GM21381 (cell line): ENCODE measurements at regions not wholly inside any gene's neighbourhood (a gene's known extent, or its start where the extent isn't known, plus 50 kb on each side); places are given as distances from the start of the nearest gene placed in this dataset.
A peak's percentile ranks its signal among the peaks of the same experiment; 100 is the strongest.
"Not testable (repeated sequence)": the region's sequence is repeated elsewhere in the genome, so short reads cannot be mapped to it uniquely, and the experiment has no call there.

Source experiments
- ATAC-seq: cut with Tn5 transposase; IDR thresholded peaks from one replicate; pipeline ENCODE4 v1.9.1; 2021; ENCODE audit warnings: mild to moderate bottlenecking, moderate library complexity; ENCODE audit not compliant: unreplicated experiment

DNA sequence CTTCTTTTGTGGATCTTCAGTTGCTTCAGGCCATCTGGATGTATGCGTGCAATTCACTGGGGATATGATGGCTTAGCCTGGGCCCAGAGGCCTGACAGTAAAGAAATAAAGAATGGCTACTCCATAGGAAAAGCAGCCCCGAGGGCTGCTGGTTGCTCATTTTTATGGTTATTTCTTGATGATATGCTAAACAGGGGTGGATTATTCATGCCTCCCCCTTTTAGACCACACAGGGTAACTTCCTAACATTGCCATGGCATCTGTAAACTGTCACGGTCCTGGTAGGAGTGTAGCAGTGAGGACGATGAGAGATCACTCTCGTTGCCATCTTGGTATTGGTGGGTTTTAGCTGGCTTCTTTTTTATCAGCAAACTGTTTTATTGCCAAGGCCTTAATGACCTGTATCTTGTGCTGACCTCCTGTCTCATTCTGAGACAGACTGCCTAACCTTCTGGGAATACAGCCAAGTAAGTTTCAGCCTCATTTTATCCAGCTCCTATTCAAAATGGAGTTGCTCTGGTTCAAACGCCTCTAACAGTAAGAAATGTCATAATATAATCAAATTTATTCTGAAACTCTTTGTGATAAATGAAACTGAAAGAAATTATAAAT lies 60.5 kb downstream of the DSEL start:
- ATAC-seq, result no peak

GRCh38 chr18:67453901-67454300 lies 62.6 kb downstream of the DSEL start:
- no peak for ATAC-seq

GRCh38 chr18:67451960-67452359 lies 64.6 kb downstream of the DSEL start:
- no peak for ATAC-seq

DNA sequence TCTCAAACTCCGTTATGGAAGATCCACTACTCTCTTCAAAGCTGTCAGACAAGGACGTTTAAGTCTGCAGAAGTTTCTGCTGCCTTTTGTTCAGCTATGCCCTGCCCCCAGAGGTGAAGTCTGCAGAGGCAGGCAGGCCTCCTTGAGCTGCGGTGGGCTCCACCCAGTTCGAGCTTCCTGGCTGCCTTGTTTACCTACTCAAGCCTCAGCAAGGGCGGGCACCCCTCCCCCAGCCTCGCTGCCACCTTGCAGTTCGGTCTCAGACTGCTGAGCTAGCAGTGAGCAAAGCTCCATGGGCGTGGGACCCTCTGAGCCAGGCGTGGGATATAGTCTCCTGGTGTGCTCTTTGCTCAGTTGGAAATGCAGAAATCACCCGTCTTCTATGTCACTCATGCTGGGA lies 65.4 kb downstream of the DSEL start:
- ATAC-seq, result not testable (repeated sequence)

DNA sequence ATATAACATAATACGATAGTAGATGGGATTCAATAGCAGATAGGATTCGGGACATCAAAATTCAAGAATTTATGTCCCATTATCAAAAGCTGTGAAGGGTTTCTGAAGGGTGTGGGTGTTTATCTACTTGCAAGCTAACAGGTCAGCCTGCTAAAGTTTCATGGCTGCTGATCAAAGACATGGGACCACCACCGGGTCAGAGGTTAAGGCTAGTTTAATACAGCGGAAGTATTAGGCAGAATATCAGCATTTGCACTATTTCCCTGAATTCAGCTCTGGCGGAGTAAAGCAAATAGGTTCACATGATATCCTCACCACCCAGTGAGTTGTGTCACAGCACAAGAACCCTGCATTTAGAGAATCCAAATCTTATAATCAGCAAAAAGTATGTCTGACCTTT lies 82.5 kb downstream of the DSEL start:
- no peak for ATAC-seq

GRCh38 chr18:67432806-67433205 lies 83.7 kb downstream of the DSEL start:
- ATAC-seq, result no peak

- no peak for ATAC-seq
Observed at GRCh38 chr18:67428805-67429204, 87.7 kb downstream of the DSEL start.

GRCh38 chr18:67428158-67428557 lies 88.4 kb downstream of the DSEL start:
- no peak for ATAC-seq

DNA sequence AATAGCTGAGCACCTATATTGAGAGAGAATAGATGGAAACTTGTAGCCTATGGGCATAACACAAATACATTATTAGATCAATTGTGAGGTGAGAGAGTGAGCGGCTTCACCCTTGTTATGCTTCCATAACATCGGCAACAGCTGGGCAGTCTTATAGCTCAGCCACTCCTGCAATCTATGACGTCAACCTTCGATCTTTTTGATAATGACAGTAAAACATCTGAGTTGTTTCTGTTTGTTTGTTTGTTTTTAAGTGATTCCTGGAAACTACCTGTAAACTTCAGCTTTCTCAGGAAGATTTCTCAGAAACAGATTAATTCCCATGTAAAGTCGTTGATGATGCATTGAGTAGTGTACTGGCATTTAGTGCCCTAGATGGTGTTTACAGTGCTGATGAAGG lies 90.0 kb downstream of the DSEL start:
- no peak for ATAC-seq

GRCh38 chr18:67425672-67426071 lies 90.8 kb downstream of the DSEL start:
- no peak for ATAC-seq

DNA sequence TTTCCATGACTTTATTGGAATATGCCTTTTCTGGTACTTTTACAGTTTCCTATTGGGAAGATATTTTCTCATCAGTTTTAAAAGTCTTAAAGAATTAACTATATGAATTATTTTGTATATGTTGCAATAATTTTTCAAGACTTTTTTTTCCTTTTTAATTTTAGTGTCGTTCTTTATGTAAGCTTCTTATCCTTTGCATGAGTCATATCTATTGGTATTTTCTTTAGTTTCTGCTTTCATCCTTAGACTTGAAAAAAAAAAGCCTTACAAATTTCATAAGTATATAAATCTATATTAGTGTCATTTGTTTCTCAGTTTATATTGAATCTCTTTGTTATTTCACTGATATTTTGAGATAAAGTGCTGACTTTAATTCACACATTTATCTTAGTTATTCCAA lies 94.9 kb downstream of the DSEL start:
- ATAC-seq, result no peak

GRCh38 chr18:67417864-67418523 lies 98.5 kb downstream of the DSEL start:
- ATAC-seq, result peak; percentile 97

DNA sequence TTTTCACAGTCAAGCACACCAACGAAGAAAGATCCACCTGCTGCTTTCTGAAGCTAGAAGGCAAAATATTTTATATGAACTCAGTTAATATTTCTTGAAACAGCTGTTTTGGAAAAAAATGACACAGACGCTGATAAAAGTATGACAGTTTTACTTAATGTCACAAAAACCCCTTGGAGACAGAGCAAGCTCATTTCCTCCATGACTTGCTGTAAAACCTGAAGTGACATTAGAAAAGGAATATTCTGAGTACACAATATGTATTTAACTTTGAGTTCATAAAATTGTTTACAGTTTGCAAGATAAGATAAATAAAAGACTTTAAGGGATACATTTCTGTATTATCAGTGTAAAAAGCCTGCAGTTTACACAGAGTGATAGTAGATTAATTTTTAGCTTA lies 105.4 kb downstream of the DSEL start:
- no peak for ATAC-seq

GRCh38 chr18:67410075-67411070 lies 106.1 kb downstream of the DSEL start:
- ATAC-seq, result no peak

- no peak for ATAC-seq
Observed at GRCh38 chr18:67408240-67408639, 108.3 kb downstream of the DSEL start.

DNA sequence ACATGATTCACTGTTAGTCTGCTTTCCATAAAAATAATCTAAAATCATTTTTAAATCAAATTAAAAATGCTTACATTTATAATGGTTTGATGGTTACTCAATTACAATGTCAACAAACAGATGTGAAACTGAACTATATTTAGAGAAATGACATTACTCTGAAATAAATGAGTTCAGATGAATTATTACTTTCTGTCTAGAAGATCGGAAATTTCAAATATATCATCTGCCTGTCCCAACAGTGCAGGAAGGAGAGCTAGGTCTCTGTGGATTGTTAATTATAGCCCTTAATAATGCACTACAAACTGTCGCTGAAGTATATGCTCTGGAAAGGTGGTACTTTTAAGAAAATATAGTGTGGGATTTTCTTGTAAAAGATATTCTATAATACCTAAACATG lies 109.8 kb downstream of the DSEL start:
- no peak for ATAC-seq

GRCh38 chr18:67402543-67402942 lies 114.0 kb downstream of the DSEL start:
- ATAC-seq, result no peak

- ATAC-seq, result no peak
Observed at GRCh38 chr18:67400502-67401117, 115.9 kb downstream of the DSEL start.

- no peak for ATAC-seq
Observed at GRCh38 chr18:67386032-67386431, 130.5 kb downstream of the DSEL start.

DNA sequence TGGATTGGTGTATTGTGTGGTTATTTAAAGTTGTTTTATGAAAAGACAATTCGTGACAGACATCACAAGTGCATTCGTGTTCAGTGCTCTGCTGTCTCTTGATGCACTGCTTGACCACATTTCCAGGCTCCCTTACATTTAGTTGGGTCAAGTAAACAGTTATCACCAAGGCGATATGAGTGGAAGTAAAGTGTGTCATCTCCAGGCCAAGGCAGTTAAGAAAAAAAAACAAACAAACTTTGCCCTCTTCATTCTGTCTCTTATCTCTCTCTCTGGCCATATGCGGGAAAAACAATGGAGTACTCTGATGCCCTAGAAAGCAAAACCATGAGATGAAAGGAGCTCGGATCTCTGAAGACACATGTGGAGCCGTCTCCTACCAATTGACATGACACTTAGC lies 131.1 kb downstream of the DSEL start:
- no peak for ATAC-seq

DNA sequence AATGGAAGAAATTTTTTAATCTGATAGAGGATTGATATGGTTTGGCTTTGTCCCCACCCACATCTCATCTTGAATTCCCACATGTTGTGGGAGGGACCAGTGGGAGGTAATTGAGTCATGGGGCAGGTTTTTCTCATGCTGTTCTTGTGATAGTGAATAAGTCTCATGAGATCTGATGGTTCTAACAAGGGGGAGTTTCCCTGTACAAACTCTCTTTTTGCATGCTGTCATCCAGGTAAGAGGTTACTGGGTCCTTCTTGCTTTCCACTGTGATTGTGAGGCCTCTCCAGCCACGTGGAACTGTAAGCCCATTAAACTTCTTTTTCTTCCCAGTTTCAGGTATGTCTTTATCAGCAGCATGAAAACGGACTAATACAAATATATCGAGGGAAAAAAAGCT lies 132.5 kb downstream of the DSEL start:
- ATAC-seq, result not testable (repeated sequence)
